SK-N-SH treated with all-trans-retinoic acid at 6 μM for 48 hours (cell line): ENCODE measurements at regions not wholly inside any gene's neighbourhood (a gene's known extent, or its start where the extent isn't known, plus 50 kb on each side); places are given as distances from the start of the nearest gene placed in this dataset.

Experiments used
- ATAC-seq: fragments of 200-7000 bp; cut with Tn5 transposase; 3 replicates; pipeline ENCODE4 v1.9.1; 2020; ENCODE audit warnings: mild to moderate bottlenecking, moderate library complexity
- ARNTL ChIP-seq: fragments of 450-650 bp; formaldehyde crosslinking; IDR thresholded peaks from 2 replicates; pipeline ENCODE4 v1.5.0; 2020; ENCODE audit warnings: low read depth, mild to moderate bottlenecking, moderate library complexity, borderline replicate concordance
- BACH2 ChIP-seq: fragments of 250-450 bp; sonication (Bioruptor Pico); IDR thresholded peaks from 2 replicates; pipeline ENCODE4 v1.9.0; 2021; ENCODE audit warnings: mild to moderate bottlenecking, borderline replicate concordance
- CREB5 ChIP-seq: fragments of 250-450 bp; sonication (Bioruptor Pico); IDR thresholded peaks from 2 replicates; pipeline ENCODE4 v1.5.1; 2020; ENCODE audit warnings: low read depth, mild to moderate bottlenecking, moderate library complexity
- CSDC2 ChIP-seq: fragments of 250-450 bp; sonication (Bioruptor Pico); IDR thresholded peaks from 2 replicates; pipeline ENCODE4 v1.5.0; 2020; ENCODE audit warnings: mild to moderate bottlenecking, moderate library complexity
- CSRNP3 ChIP-seq: fragments of 250-450 bp; sonication (Bioruptor Pico); IDR thresholded peaks from 2 replicates; pipeline ENCODE4 v1.5.1; 2021; ENCODE audit warnings: mild to moderate bottlenecking, moderate library complexity
- ESRRG ChIP-seq: fragments of 250-450 bp; sonication (Bioruptor Pico); IDR thresholded peaks from 2 replicates; pipeline ENCODE4 v1.6.1; 2021; ENCODE audit warnings: mild to moderate bottlenecking
- GLIS3 ChIP-seq: fragments of 250-450 bp; sonication (Bioruptor Pico); IDR thresholded peaks from 2 replicates; pipeline ENCODE4 v1.5.0; 2020; ENCODE audit warnings: mild to moderate bottlenecking, moderate library complexity
- ISL1 ChIP-seq: fragments of 250-450 bp; sonication (Bioruptor Pico); IDR thresholded peaks from 2 replicates; pipeline ENCODE4 v2.1.2; 2022; ENCODE audit warnings: mild to moderate bottlenecking, moderate library complexity
- OSR1 ChIP-seq: fragments of 250-450 bp; sonication (Bioruptor Pico); IDR thresholded peaks from 2 replicates; pipeline ENCODE4 v1.8.0; 2022; ENCODE audit warnings: moderate library complexity, mild to moderate bottlenecking, inconsistent platforms
- PATZ1 ChIP-seq: fragments of 250-450 bp; sonication (Bioruptor Pico); IDR thresholded peaks from 2 replicates; pipeline ENCODE4 v1.8.0; 2020; ENCODE audit warnings: mild to moderate bottlenecking, moderate library complexity, borderline replicate concordance
- POU6F1 ChIP-seq: fragments of 250-450 bp; sonication (Bioruptor Pico); IDR thresholded peaks from 2 replicates; pipeline ENCODE4 v1.8.0; 2021; ENCODE audit warnings: low read depth, mild to moderate bottlenecking, moderate library complexity, borderline replicate concordance
- PPARA ChIP-seq: fragments of 250-450 bp; sonication (Bioruptor Pico); IDR thresholded peaks from 2 replicates; pipeline ENCODE4 v1.5.0; 2020; ENCODE audit warnings: mild to moderate bottlenecking, borderline replicate concordance
- SNAI2 ChIP-seq: fragments of 250-450 bp; sonication (Bioruptor Pico); IDR thresholded peaks from 2 replicates; pipeline ENCODE4 v1.5.0; 2020; ENCODE audit warnings: mild to moderate bottlenecking, moderate library complexity
- TCF4 ChIP-seq: fragments of 250-450 bp; sonication (Bioruptor Pico); IDR thresholded peaks from 2 replicates; pipeline ENCODE4 v1.8.0; 2021; ENCODE audit warnings: mild to moderate bottlenecking, moderate library complexity, borderline replicate concordance
- TOX ChIP-seq: fragments of 250-450 bp; sonication (Bioruptor Pico); IDR thresholded peaks from 2 replicates; pipeline ENCODE4 v1.8.0; 2021; ENCODE audit warnings: mild to moderate bottlenecking, moderate library complexity, borderline replicate concordance
- TSHZ2 ChIP-seq: fragments of 250-450 bp; sonication (Bioruptor Pico); IDR thresholded peaks from 2 replicates; pipeline ENCODE4 v1.5.0; 2020; ENCODE audit warnings: mild to moderate bottlenecking, moderate library complexity
- ZC3H10 ChIP-seq: fragments of 250-450 bp; sonication (Bioruptor Pico); IDR thresholded peaks from 2 replicates; pipeline ENCODE4 v1.5.1; 2021; ENCODE audit warnings: mild to moderate bottlenecking, moderate library complexity
- ZFP30 ChIP-seq: fragments of 450-650 bp; formaldehyde crosslinking; IDR thresholded peaks from 2 replicates; pipeline ENCODE4 v1.5.0; 2022; ENCODE audit warnings: mild to moderate bottlenecking, moderate library complexity
- ZNF565 ChIP-seq: fragments of 450-650 bp; formaldehyde crosslinking; conservative IDR thresholded peaks from 2 replicates; pipeline ENCODE4 v1.5.0; 2020; ENCODE audit warnings: low read depth, mild to moderate bottlenecking, moderate library complexity
- ZNF70 ChIP-seq: fragments of 450-650 bp; formaldehyde crosslinking; IDR thresholded peaks from 2 replicates; pipeline ENCODE4 v1.5.0; 2020; ENCODE audit warnings: mild to moderate bottlenecking, moderate library complexity
- ZNF8 ChIP-seq: fragments of 450-650 bp; formaldehyde crosslinking; IDR thresholded peaks from 2 replicates; pipeline ENCODE4 v1.5.0; 2020; ENCODE audit warnings: mild to moderate bottlenecking, moderate library complexity

- TF ChIP-seq CREB5 (CRISPR knock-in tag) (no peak), TSHZ2 (CRISPR knock-in tag) (no peak), ESRRG (CRISPR knock-in tag) (no peak), TCF4 (CRISPR knock-in tag) (no peak), ZNF70 (CRISPR knock-in tag) (no peak)
- ATAC-seq = no peak
Measured at GRCh38 chr20:22411627-22412450, 172.5 kb downstream of the FOXA2 start.

- TF ChIP-seq PATZ1 (no peak), ISL1 (CRISPR knock-in tag) (no peak)
- TF ChIP-seq, all 23 proteins: peak for 0
- no peak for ATAC-seq
Measured at GRCh38 chr20:22411286-22411626, 173.1 kb downstream of the FOXA2 start.

- no peak for ATAC-seq
- TF ChIP-seq ZNF565 (CRISPR knock-in tag) (no peak), CSDC2 (CRISPR knock-in tag) (no peak), SNAI2 (CRISPR knock-in tag) (no peak), ISL1 (CRISPR knock-in tag) (no peak), TCF4 (CRISPR knock-in tag) (no peak), ZFP30 (CRISPR knock-in tag) (no peak), ZC3H10 (CRISPR knock-in tag) (no peak), POU6F1 (CRISPR knock-in tag) (no peak), GLIS3 (CRISPR knock-in tag) (no peak), ZNF8 (no peak), ARNTL (no peak), OSR1 (no peak), ZNF70 (CRISPR knock-in tag) (no peak), CSRNP3 (CRISPR knock-in tag) (no peak), TSHZ2 (CRISPR knock-in tag) (no peak), TOX (no peak), PPARA (CRISPR knock-in tag) (no peak), PATZ1 (no peak), BACH2 (CRISPR knock-in tag) (no peak)
- TF ChIP-seq, all 23 proteins: peak for 0
Measured at GRCh38 chr20:22410556-22411130, 173.7 kb downstream of the FOXA2 start.
